H9 (cell line): ENCODE measurements at regions not wholly inside any gene's neighbourhood (a gene's known extent, or its start where the extent isn't known, plus 50 kb on each side); places are given as distances from the start of the nearest gene placed in this dataset.

ENCODE experiments used
- DNase-seq: peaks from one replicate; pipeline ENCODE4 v3.0.0-alpha.2; 2017
- H2AFZ ChIP-seq: one replicate; pipeline ENCODE4 v1.6.1; 2013; ENCODE audit warnings: mild to moderate bottlenecking, low read length, control low read depth, moderate library complexity
- H2AK5ac ChIP-seq: 2 replicates; pipeline ENCODE4 v1.6.1; 2013; ENCODE audit warnings: low read length, control low read depth, mixed read lengths; ENCODE audit not compliant: insufficient read length
- H2BK120ac ChIP-seq: one replicate; pipeline ENCODE4 v1.6.1; 2013; ENCODE audit warnings: low read depth, mild to moderate bottlenecking, low read length, control low read depth, inconsistent platforms; ENCODE audit not compliant: poor library complexity, severe bottlenecking
- H2BK12ac ChIP-seq: 2 replicates; pipeline ENCODE4 v1.6.1; 2013; ENCODE audit warnings: low read length, control low read depth, mixed read lengths, low read depth; ENCODE audit not compliant: insufficient read length
- H2BK15ac ChIP-seq: 2 replicates; pipeline ENCODE4 v1.6.1; 2013; ENCODE audit warnings: low read depth, low read length, control low read depth
- H2BK20ac ChIP-seq: one replicate; pipeline ENCODE4 v1.6.1; 2013; ENCODE audit warnings: low read depth, mild to moderate bottlenecking, low read length, control low read depth, inconsistent platforms; ENCODE audit not compliant: poor library complexity, severe bottlenecking
- H2BK5ac ChIP-seq: 2 replicates; pipeline ENCODE4 v1.6.1; 2013; ENCODE audit warnings: low read length, control low read depth, mixed read lengths; ENCODE audit not compliant: insufficient read length
- H3K14ac ChIP-seq: 2 replicates; pipeline ENCODE4 v1.6.1; 2013; ENCODE audit warnings: low read length, control low read depth; ENCODE audit not compliant: insufficient read depth
- H3K18ac ChIP-seq: 2 replicates; pipeline ENCODE4 v1.6.1; 2013; ENCODE audit warnings: low read depth, mild to moderate bottlenecking, mixed read lengths, low read length, control low read depth; ENCODE audit not compliant: insufficient read length
- H3K23ac ChIP-seq: 2 replicates; pipeline ENCODE4 v1.6.1; 2013; ENCODE audit warnings: low read length, control low read depth, mixed read lengths, low read depth; ENCODE audit not compliant: insufficient read length
- H3K23me2 ChIP-seq: 2 replicates; pipeline ENCODE4 v1.6.1; 2013; ENCODE audit warnings: low read depth, mild to moderate bottlenecking, mixed read lengths, low read length, control low read depth; ENCODE audit not compliant: insufficient read length, poor library complexity, severe bottlenecking
- H3K27ac ChIP-seq: 2 replicates; pipeline ENCODE4 v1.5.1; 2013; ENCODE audit warnings: low read length, control low read depth, mixed read lengths, low read depth; ENCODE audit not compliant: insufficient read length
- H3K27me3 ChIP-seq: 2 replicates; pipeline ENCODE4 v1.6.1; 2013; ENCODE audit warnings: low read length, control low read depth, inconsistent platforms; ENCODE audit not compliant: insufficient read depth
- H3K4ac ChIP-seq: 2 replicates; pipeline ENCODE4 v1.6.1; 2013; ENCODE audit warnings: low read depth, mild to moderate bottlenecking, control low read depth, inconsistent platforms, low read length, moderate library complexity
- H3K4me1 ChIP-seq: 2 replicates; pipeline ENCODE4 v1.6.1; 2013; ENCODE audit warnings: low read length, control low read depth, inconsistent platforms; ENCODE audit not compliant: insufficient read depth
- H3K4me2 ChIP-seq: 2 replicates; pipeline ENCODE4 v1.6.1; 2013; ENCODE audit warnings: low read length, control low read depth, mixed read lengths; ENCODE audit not compliant: insufficient read length, insufficient read depth
- H3K56ac ChIP-seq: 2 replicates; pipeline ENCODE4 v1.6.1; 2013; ENCODE audit warnings: low read depth, mild to moderate bottlenecking, mixed read lengths, low read length, control low read depth; ENCODE audit not compliant: insufficient read length
- H3K79me1 ChIP-seq: 2 replicates; pipeline ENCODE4 v1.6.1; 2013; ENCODE audit warnings: low read depth, mild to moderate bottlenecking, moderate library complexity, low read length, control low read depth, inconsistent platforms; ENCODE audit not compliant: insufficient read depth, poor library complexity, severe bottlenecking
- H3K79me2 ChIP-seq: 2 replicates; pipeline ENCODE4 v1.6.1; 2013; ENCODE audit warnings: low read length, control low read depth, inconsistent platforms; ENCODE audit not compliant: insufficient read depth
- H3K9ac ChIP-seq: 2 replicates; pipeline ENCODE4 v1.6.1; 2013; ENCODE audit warnings: low read length, control low read depth, mixed read lengths; ENCODE audit not compliant: insufficient read length; ENCODE audit errors: extremely low read depth
- H3K9me3 ChIP-seq: one replicate; pipeline ENCODE4 v1.6.1; 2013; ENCODE audit warnings: low read depth, low read length, inconsistent platforms; ENCODE audit not compliant: control insufficient read depth
- H3T11ph ChIP-seq: one replicate; pipeline ENCODE4 v1.6.1; 2013; ENCODE audit warnings: mild to moderate bottlenecking, low read length, control low read depth, inconsistent platforms
- H4K20me1 ChIP-seq: one replicate; pipeline ENCODE4 v1.6.1; 2013; ENCODE audit not compliant: control insufficient read depth, insufficient read length, insufficient read depth
- H4K5ac ChIP-seq: 2 replicates; pipeline ENCODE4 v1.6.1; 2013; ENCODE audit warnings: low read depth, mild to moderate bottlenecking, mixed read lengths, low read length, control low read depth; ENCODE audit not compliant: insufficient read length
- H4K8ac ChIP-seq: replicated peaks from 2 replicates; pipeline ENCODE4 v1.6.1; 2013; ENCODE audit warnings: low read length, control low read depth, mixed read lengths, low read depth; ENCODE audit not compliant: insufficient read length
- H4K91ac ChIP-seq: 2 replicates; pipeline ENCODE4 v1.6.1; 2013; ENCODE audit warnings: low read depth, mild to moderate bottlenecking, moderate library complexity, mixed read lengths, low read length, control low read depth; ENCODE audit not compliant: insufficient read length
- H3K27ac Mint-ChIP-seq, 3 experiments: 2 replicates in 2 of 3; 3 replicates in 1 of 3; pipeline ENCODE4 v1.8.0; 2020 to 2021; ENCODE audit warnings: mixed read lengths in 3 of 3, mild to moderate bottlenecking in 1 of 3, moderate library complexity in 1 of 3
- H3K27me3 Mint-ChIP-seq: 2 replicates; pipeline ENCODE4 v1.8.0; 2021; ENCODE audit warnings: low read depth, mild to moderate bottlenecking, moderate library complexity, mixed read lengths
- H3K36me3 Mint-ChIP-seq, 3 experiments: 2 replicates in 2 of 3; 3 replicates in 1 of 3; pipeline ENCODE4 v1.8.0; 2020 to 2021; ENCODE audit warnings: low read depth in 3 of 3, mixed read lengths in 3 of 3; ENCODE audit not compliant: insufficient read depth in 1 of 3
- H3K4me1 Mint-ChIP-seq, 2 experiments: 2 replicates each; pipeline ENCODE4 v1.8.0; 2020; ENCODE audit warnings: mixed read lengths in 2 of 2
- H3K4me3 Mint-ChIP-seq, 2 experiments: 2 replicates in 1 of 2; 3 replicates in 1 of 2; pipeline ENCODE4 v1.8.0; 2020 to 2021; ENCODE audit warnings: mild to moderate bottlenecking in 2 of 2, mixed read lengths in 2 of 2, moderate library complexity in 1 of 2
- H3K9me3 Mint-ChIP-seq, 2 experiments: 2 replicates in 1 of 2; 3 replicates in 1 of 2; pipeline ENCODE4 v1.8.0; 2020; ENCODE audit warnings: mild to moderate bottlenecking in 2 of 2, mixed read lengths in 2 of 2, moderate library complexity in 1 of 2
- CTCF ChIP-seq: fragments of 200-600 bp; sonication (generic); conservative IDR thresholded peaks from 3 replicates; pipeline ENCODE4 v1.8.0; 2021; ENCODE audit warnings: antibody characterized with exemption, mild to moderate bottlenecking
- WGBS: extraction: QIAGEN DNeasy Blood & Tissue Kit; methylation state at CpG from one replicate; pipeline ENCODE4 v1.1.7; 2013; ENCODE audit warnings: missing lambda C conversion rate, low lambda C conversion rate, mixed read lengths; ENCODE audit not compliant: insufficient read length; ENCODE audit errors: extremely low coverage; 5-methylcytosine and 5-hydroxymethylcytosine counted together

GRCh38 chr12:38556647-38557046, 240.1 kb downstream of the ALG10B start:
- Histone ChIP-seq H3K23ac (no peak overlapping the region), H4K20me1 (no peaks in the 10 kb centered on the region), H4K91ac (no peak overlapping the region), H3K23me2 (no peaks in the 10 kb centered on the region), H3K27me3 (no peaks in the 10 kb centered on the region), H3K18ac (no peak overlapping the region), H2BK20ac (no peak overlapping the region), H3K79me1 (no peaks in the 10 kb centered on the region), H3K4me1 (no peaks in the 10 kb centered on the region), H2AK5ac (no peak overlapping the region), H3K79me2 (no peaks in the 10 kb centered on the region), H2AFZ (no peak overlapping the region), H2BK12ac (no peak overlapping the region), H3K9me3 (no peaks in the 10 kb centered on the region), H2BK15ac (no peak overlapping the region), H3T11ph (no peak overlapping the region), H3K14ac (no peak overlapping the region), H2BK5ac (no peak overlapping the region), H3K56ac (no peak overlapping the region), H3K9ac (no peak overlapping the region), H3K4ac (no peak overlapping the region), H2BK120ac (no peak overlapping the region), H3K27ac (no peak overlapping the region), H4K8ac (no peak overlapping the region), H3K4me2 (no peak overlapping the region), H4K5ac (no peak overlapping the region)
- Mint-ChIP-seq H3K27me3 (no peaks in the 10 kb centered on the region; the same call in 1 of the 2 replicates), H3K4me1 (peaks cover 4 to 7% of the 10 kb centered on the region in 2 experiments; a peak in 2 of 4 replicates), H3K9me3 (no peaks in the 10 kb centered on the region), H3K36me3 (no peaks in the 10 kb centered on the region; a peak in 1 of 7 replicates), H3K27ac (no peak overlapping the region), H3K4me3 (no peak overlapping the region)
- no CpG with 5 or more reads among the region's 2 CpGs for WGBS
- DNase-seq: no peak
- TF ChIP-seq CTCF: no peak
